ENCODE measurements at regions not wholly inside any gene's neighbourhood (a gene's known extent, or its start where the extent isn't known, plus 50 kb on each side); places are given as distances from the start of the nearest gene placed in this dataset.

- TF ChIP-seq CTCF (conservative IDR thresholded peaks at IDR 0.05; ENCODE audit: low read length) (peak; percentile 49), EZH2phosphoT487 (IDR thresholded peaks at IDR 0.05; ENCODE audit: borderline replicate concordance) (no peak)
Measured at GRCh38 chrX:140141444-140142029, 176.2 kb upstream of the CXorf66 start.
